Neural progenitor cell (in vitro differentiated cells): ENCODE measurements at regions not wholly inside any gene's neighbourhood (a gene's known extent, or its start where the extent isn't known, plus 50 kb on each side); places are given as distances from the start of the nearest gene placed in this dataset.

Experiments used
- DNase-seq: peaks from one replicate; pipeline ENCODE4 v3.0.0-alpha.2; 2016; ENCODE audit warnings: low spot score
- H2AFZ ChIP-seq: fragments of 200-600 bp; sonication (generic); replicated peaks from 2 replicates; pipeline ENCODE4 v1.6.1; 2016; ENCODE audit warnings: antibody characterized with exemption
- H3F3A ChIP-seq: fragments of 200-600 bp; sonication (generic); 2 replicates; pipeline ENCODE4 v1.6.1; 2016; ENCODE audit warnings: antibody characterized with exemption, low read depth
- H3K27ac ChIP-seq: fragments of 200-600 bp; sonication (generic); 2 replicates; pipeline ENCODE4 v1.5.1; 2016; ENCODE audit warnings: mild to moderate bottlenecking
- H3K27me3 ChIP-seq: fragments of 200-600 bp; sonication (generic); 2 replicates; pipeline ENCODE4 v1.6.1; 2016; ENCODE audit warnings: mild to moderate bottlenecking, moderate library complexity
- H3K36me3 ChIP-seq: fragments of 200-600 bp; sonication (generic); 2 replicates; pipeline ENCODE4 v1.5.1; 2016
- H3K4me1 ChIP-seq: fragments of 200-600 bp; sonication (generic); 2 replicates; pipeline ENCODE4 v1.6.1; 2016; ENCODE audit warnings: mixed run types
- H3K4me2 ChIP-seq: fragments of 200-600 bp; sonication (generic); 2 replicates; pipeline ENCODE4 v1.6.1; 2016
- H3K4me3 ChIP-seq: fragments of 200-600 bp; sonication (generic); 2 replicates; pipeline ENCODE4 v1.5.1; 2016
- H3K79me2 ChIP-seq: fragments of 200-600 bp; sonication (generic); 2 replicates; pipeline ENCODE4 v1.6.1; 2016; ENCODE audit warnings: low read depth
- H3K9ac ChIP-seq: fragments of 200-600 bp; sonication (generic); 2 replicates; pipeline ENCODE4 v1.6.1; 2016
- H3K9me3 ChIP-seq: fragments of 200-600 bp; sonication (generic); 2 replicates; pipeline ENCODE4 v1.5.1; 2016; ENCODE audit warnings: low read depth
- H4K20me1 ChIP-seq: fragments of 200-600 bp; sonication (generic); 2 replicates; pipeline ENCODE4 v1.6.1; 2016; ENCODE audit warnings: low read depth
- H3K27ac Mint-ChIP-seq: 3 replicates; pipeline ENCODE4 v1.8.0; 2021; ENCODE audit warnings: mixed read lengths
- H3K27me3 Mint-ChIP-seq: 2 replicates; pipeline ENCODE4 v1.8.0; 2022; ENCODE audit warnings: low read depth, mild to moderate bottlenecking, inconsistent platforms, moderate library complexity, mixed read lengths; ENCODE audit not compliant: insufficient read depth
- H3K36me3 Mint-ChIP-seq: 3 replicates; pipeline ENCODE4 v1.8.0; 2021; ENCODE audit warnings: mixed read lengths
- H3K4me1 Mint-ChIP-seq: 3 replicates; pipeline ENCODE4 v1.8.0; 2021; ENCODE audit warnings: mixed read lengths
- H3K4me3 Mint-ChIP-seq: 3 replicates; pipeline ENCODE4 v1.8.0; 2021; ENCODE audit warnings: mild to moderate bottlenecking, moderate library complexity, mixed read lengths
- H3K9me3 Mint-ChIP-seq: 3 replicates; pipeline ENCODE4 v1.8.0; 2020; ENCODE audit warnings: mixed read lengths
- CTCF ChIP-seq: fragments of 200-600 bp; sonication (generic); IDR thresholded peaks from 2 replicates; pipeline ENCODE4 v1.5.1; 2017; ENCODE audit warnings: antibody characterized with exemption, mild to moderate bottlenecking
- EZH2 ChIP-seq: fragments of 200-600 bp; sonication (generic); IDR thresholded peaks from 2 replicates; pipeline ENCODE4 v1.6.1; 2017; ENCODE audit warnings: antibody characterized with exemption, mild to moderate bottlenecking, moderate library complexity
- EZH2phosphoT487 ChIP-seq: fragments of 200-600 bp; sonication (generic); IDR thresholded peaks from 2 replicates; pipeline ENCODE4 v1.6.1; 2017; ENCODE audit warnings: antibody characterized with exemption

GRCh38 chrX:7389576-7389975 lies 241.6 kb upstream of the PUDP start:
- H3F3A ChIP-seq = no peaks in the 10 kb centered on the region
- H3K4me3 Mint-ChIP-seq = no peak overlapping the region

GRCh38 chrX:7385131-7385530 lies 237.2 kb upstream of the PUDP start:
- no peaks in the 10 kb centered on the region for H3K79me2 ChIP-seq
- H3K27me3 ChIP-seq = no peaks in the 10 kb centered on the region
- H3K27ac ChIP-seq = no peak overlapping the region
- H3F3A ChIP-seq = no peaks in the 10 kb centered on the region
- H3K27me3 Mint-ChIP-seq = no peaks in the 10 kb centered on the region
- no peak for DNase-seq
- H3K36me3 Mint-ChIP-seq = no peaks in the 10 kb centered on the region
- no peaks in the 10 kb centered on the region for H4K20me1 ChIP-seq
- peaks cover 6% of the 10 kb centered on the region for H3K4me1 Mint-ChIP-seq
- no peaks in the 10 kb centered on the region for H3K36me3 ChIP-seq
- no peak overlapping the region for H3K4me3 Mint-ChIP-seq
- H3K27ac Mint-ChIP-seq = no peak overlapping the region
- no peak overlapping the region for H3K4me2 ChIP-seq
- H3K9ac ChIP-seq = no peak overlapping the region
- H3K4me3 ChIP-seq = no peak overlapping the region
- no peak overlapping the region for H2AFZ ChIP-seq
- H3K9me3 Mint-ChIP-seq = no peaks in the 10 kb centered on the region
- TF ChIP-seq EZH2phosphoT487 (no peak), CTCF (no peak), EZH2 (no peak)
- H3K4me1 ChIP-seq = no peaks in the 10 kb centered on the region
- H3K9me3 ChIP-seq = no peaks in the 10 kb centered on the region

More at GRCh38 chrX:7389576-7389975, 241.6 kb upstream of the PUDP start:
- TF ChIP-seq EZH2 (no peak), CTCF (no peak), EZH2phosphoT487 (no peak)
- Histone ChIP-seq H3K4me1 (no peaks in the 10 kb centered on the region), H3K36me3 (no peaks in the 10 kb centered on the region), H3K27me3 (no peaks in the 10 kb centered on the region), H2AFZ (no peak overlapping the region), H3K27ac (no peak overlapping the region), H4K20me1 (no peaks in the 10 kb centered on the region), H3K9ac (no peak overlapping the region), H3K9me3 (no peaks in the 10 kb centered on the region), H3K4me3 (no peak overlapping the region), H3K4me2 (no peak overlapping the region), H3K79me2 (no peaks in the 10 kb centered on the region)
- Mint-ChIP-seq H3K4me1 (peaks cover 6% of the 10 kb centered on the region), H3K27ac (no peak overlapping the region), H3K36me3 (no peaks in the 10 kb centered on the region), H3K27me3 (no peaks in the 10 kb centered on the region), H3K9me3 (no peaks in the 10 kb centered on the region)
- DNase-seq = no peak

- peaks cover 2% of the 10 kb centered on the region for H3K27me3 Mint-ChIP-seq
- no peak overlapping the region for H3K27ac Mint-ChIP-seq
These were observed 230.5 kb upstream of the PUDP start for GRCh38 chrX:7378406-7378805.

More at GRCh38 chrX:7378406-7378805, 230.5 kb upstream of the PUDP start:
- no peak overlapping the region for H3K9ac ChIP-seq
- Mint-ChIP-seq H3K36me3 (no peaks in the 10 kb centered on the region), H3K9me3 (peaks cover 8% of the 10 kb centered on the region), H3K4me1 (no peaks in the 10 kb centered on the region), H3K4me3 (no peak overlapping the region)
- DNase-seq = no peak
- H3K4me1 ChIP-seq = no peaks in the 10 kb centered on the region
- no peaks in the 10 kb centered on the region for H3K27me3 ChIP-seq
- no peak overlapping the region for H3K4me2 ChIP-seq
- no peaks in the 10 kb centered on the region for H3K79me2 ChIP-seq
- H3K9me3 ChIP-seq = no peaks in the 10 kb centered on the region
- H4K20me1 ChIP-seq = no peaks in the 10 kb centered on the region
- TF ChIP-seq EZH2phosphoT487 (no peak), CTCF (no peak), EZH2 (no peak)
- no peak overlapping the region for H3K27ac ChIP-seq
- H3K36me3 ChIP-seq = no peaks in the 10 kb centered on the region
- H3K4me3 ChIP-seq = no peak overlapping the region
- no peaks in the 10 kb centered on the region for H3F3A ChIP-seq
- H2AFZ ChIP-seq = no peak overlapping the region
